Smooth muscle cell (in vitro differentiated cells): ENCODE measurements at regions not wholly inside any gene's neighbourhood (a gene's known extent, or its start where the extent isn't known, plus 50 kb on each side); places are given as distances from the start of the nearest gene placed in this dataset.

ENCODE experiments used
- DNase-seq: peaks from one replicate; lab custom pipeline; 2025; ENCODE audit not compliant: unreplicated experiment; lab: John Stamatoyannopoulos, UW
- H2AFZ ChIP-seq: fragments of 200-600 bp; sonication (generic); 2 replicates; pipeline ENCODE4 v1.6.0; 2016; ENCODE audit warnings: antibody characterized with exemption, low read depth, mild to moderate bottlenecking
- H3F3A ChIP-seq: fragments of 200-600 bp; sonication (generic); 2 replicates; pipeline ENCODE4 v1.6.0; 2017; ENCODE audit warnings: antibody characterized with exemption, low read depth
- H3K27ac ChIP-seq: fragments of 200-600 bp; sonication (generic); 2 replicates; pipeline ENCODE4 v1.5.1; 2016; ENCODE audit warnings: low read depth, mild to moderate bottlenecking
- H3K27me3 ChIP-seq: fragments of 200-600 bp; sonication (generic); 2 replicates; pipeline ENCODE4 v1.6.1; 2016; ENCODE audit warnings: low read depth, mild to moderate bottlenecking
- H3K36me3 ChIP-seq: fragments of 200-600 bp; sonication (generic); 2 replicates; pipeline ENCODE4 v1.5.1; 2016; ENCODE audit warnings: low read depth
- H3K4me1 ChIP-seq: fragments of 200-600 bp; sonication (generic); 2 replicates; pipeline ENCODE4 v1.5.1; 2016; ENCODE audit warnings: low read depth
- H3K4me2 ChIP-seq: fragments of 200-600 bp; sonication (generic); 2 replicates; pipeline ENCODE4 v1.6.0; 2016; ENCODE audit warnings: mild to moderate bottlenecking
- H3K4me3 ChIP-seq: fragments of 200-600 bp; sonication (generic); 2 replicates; pipeline ENCODE4 v1.5.1; 2016; ENCODE audit warnings: mild to moderate bottlenecking
- H3K79me2 ChIP-seq: fragments of 200-600 bp; sonication (generic); 2 replicates; pipeline ENCODE4 v1.6.0; 2016; ENCODE audit warnings: low read depth, mild to moderate bottlenecking
- H3K9ac ChIP-seq: fragments of 200-600 bp; sonication (generic); 2 replicates; pipeline ENCODE4 v1.6.0; 2016; ENCODE audit warnings: low read depth
- H3K9me3 ChIP-seq: fragments of 200-600 bp; sonication (generic); replicated peaks from 2 replicates; pipeline ENCODE4 v1.5.1; 2016; ENCODE audit warnings: low read depth
- H4K20me1 ChIP-seq: fragments of 200-600 bp; sonication (generic); 2 replicates; pipeline ENCODE4 v1.6.0; 2016; ENCODE audit warnings: low read depth
- WGBS: methylation state at CpG from one replicate; pipeline ENCODE4 v1.1.7; 2016; ENCODE audit warnings: low lambda C conversion rate; 5-methylcytosine and 5-hydroxymethylcytosine counted together
- TF ChIP-seq, protein P1 (sequence below): fragments of 200-600 bp; sonication (generic); IDR thresholded peaks from 2 replicates; pipeline ENCODE4 v1.5.1; 2017; ENCODE audit warnings: borderline replicate concordance, mild to moderate bottlenecking, antibody characterized with exemption; ENCODE audit not compliant: insufficient read depth, poor library complexity, severe bottlenecking

- Histone ChIP-seq H3K9me3 (no peaks in the 10 kb centered on the region), H3F3A (no peaks in the 10 kb centered on the region), H4K20me1 (no peaks in the 10 kb centered on the region), H3K36me3 (no peaks in the 10 kb centered on the region), H2AFZ (no peak overlapping the region), H3K4me3 (no peak overlapping the region), H3K27me3 (no peaks in the 10 kb centered on the region), H3K4me2 (no peak overlapping the region), H3K4me1 (no peaks in the 10 kb centered on the region), H3K9ac (no peak overlapping the region), H3K79me2 (no peaks in the 10 kb centered on the region), H3K27ac (no peak overlapping the region)
- TF ChIP-seq, protein P1, sequence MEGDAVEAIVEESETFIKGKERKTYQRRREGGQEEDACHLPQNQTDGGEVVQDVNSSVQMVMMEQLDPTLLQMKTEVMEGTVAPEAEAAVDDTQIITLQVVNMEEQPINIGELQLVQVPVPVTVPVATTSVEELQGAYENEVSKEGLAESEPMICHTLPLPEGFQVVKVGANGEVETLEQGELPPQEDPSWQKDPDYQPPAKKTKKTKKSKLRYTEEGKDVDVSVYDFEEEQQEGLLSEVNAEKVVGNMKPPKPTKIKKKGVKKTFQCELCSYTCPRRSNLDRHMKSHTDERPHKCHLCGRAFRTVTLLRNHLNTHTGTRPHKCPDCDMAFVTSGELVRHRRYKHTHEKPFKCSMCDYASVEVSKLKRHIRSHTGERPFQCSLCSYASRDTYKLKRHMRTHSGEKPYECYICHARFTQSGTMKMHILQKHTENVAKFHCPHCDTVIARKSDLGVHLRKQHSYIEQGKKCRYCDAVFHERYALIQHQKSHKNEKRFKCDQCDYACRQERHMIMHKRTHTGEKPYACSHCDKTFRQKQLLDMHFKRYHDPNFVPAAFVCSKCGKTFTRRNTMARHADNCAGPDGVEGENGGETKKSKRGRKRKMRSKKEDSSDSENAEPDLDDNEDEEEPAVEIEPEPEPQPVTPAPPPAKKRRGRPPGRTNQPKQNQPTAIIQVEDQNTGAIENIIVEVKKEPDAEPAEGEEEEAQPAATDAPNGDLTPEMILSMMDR = no peak
- WGBS = 58% methylated on average over 3 of the region's 3 CpGs
- no peak for DNase-seq
Observed at GRCh38 chr7:124489925-124490324, 275.7 kb downstream of the GPR37 start.

DNA sequence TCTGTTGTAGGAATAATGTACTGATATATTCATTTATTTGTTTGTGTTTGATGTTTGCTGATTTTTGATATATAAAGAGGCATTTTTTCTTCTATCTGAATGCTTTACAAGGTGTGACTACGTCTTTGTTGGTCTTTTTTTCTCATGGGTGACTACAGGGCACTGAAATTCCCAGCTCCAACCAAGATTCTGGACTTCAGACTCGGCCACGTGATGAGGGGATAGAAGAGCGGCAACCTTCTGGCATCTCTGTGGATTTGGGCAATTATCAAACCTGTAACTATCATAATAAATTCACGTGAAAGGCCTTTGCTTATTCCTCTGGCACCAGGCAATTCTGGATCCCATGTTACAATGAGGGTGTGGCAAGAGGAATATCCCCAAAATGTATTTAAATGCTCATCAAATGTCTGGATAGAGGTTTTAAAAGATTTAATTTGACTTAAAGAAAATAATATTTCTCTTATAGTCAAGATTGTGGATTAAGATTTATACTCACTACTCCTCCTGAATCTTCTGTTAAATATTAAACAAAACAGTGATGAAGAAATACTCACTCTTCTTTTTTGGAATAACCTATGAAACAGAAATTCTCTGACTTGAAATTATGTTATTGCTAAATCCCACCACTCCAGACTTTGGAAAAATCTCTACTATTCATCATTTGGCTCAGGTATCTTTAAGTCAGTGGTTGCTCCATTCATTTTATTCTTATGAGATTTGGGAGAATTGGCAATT lies 276.3 kb downstream of the GPR37 start:
- H3K36me3 ChIP-seq = no peaks in the 10 kb centered on the region
- H3F3A ChIP-seq = no peaks in the 10 kb centered on the region
- H3K9me3 ChIP-seq = no peaks in the 10 kb centered on the region
- H3K4me2 ChIP-seq = no peak overlapping the region
- WGBS = 87% methylated on average over 5 of the region's 5 CpGs
- no peaks in the 10 kb centered on the region for H3K4me1 ChIP-seq
- no peaks in the 10 kb centered on the region for H3K79me2 ChIP-seq
- no peak overlapping the region for H3K4me3 ChIP-seq
- TF ChIP-seq, protein P1 = no peak
- H3K9ac ChIP-seq = no peak overlapping the region
- no peak overlapping the region for H2AFZ ChIP-seq
- no peaks in the 10 kb centered on the region for H4K20me1 ChIP-seq
- DNase-seq = no peak
- no peak overlapping the region for H3K27ac ChIP-seq
- no peaks in the 10 kb centered on the region for H3K27me3 ChIP-seq

GRCh38 chr7:124482229-124482628 lies 283.4 kb downstream of the GPR37 start:
- no peaks in the 10 kb centered on the region for H3K4me1 ChIP-seq
- H3K27ac ChIP-seq = no peak overlapping the region
- no peaks in the 10 kb centered on the region for H4K20me1 ChIP-seq
- H3K4me3 ChIP-seq = no peak overlapping the region
- 77% methylated on average over 2 of the region's 2 CpGs for WGBS
- no peak for DNase-seq
- no peaks in the 10 kb centered on the region for H3F3A ChIP-seq
- no peak overlapping the region for H3K9ac ChIP-seq
- no peaks in the 10 kb centered on the region for H3K36me3 ChIP-seq
- TF ChIP-seq, protein P1 = no peak
- H3K79me2 ChIP-seq = no peaks in the 10 kb centered on the region
- H3K4me2 ChIP-seq = no peak overlapping the region
- no peak overlapping the region for H2AFZ ChIP-seq
- no peaks in the 10 kb centered on the region for H3K9me3 ChIP-seq
- no peaks in the 10 kb centered on the region for H3K27me3 ChIP-seq

DNA sequence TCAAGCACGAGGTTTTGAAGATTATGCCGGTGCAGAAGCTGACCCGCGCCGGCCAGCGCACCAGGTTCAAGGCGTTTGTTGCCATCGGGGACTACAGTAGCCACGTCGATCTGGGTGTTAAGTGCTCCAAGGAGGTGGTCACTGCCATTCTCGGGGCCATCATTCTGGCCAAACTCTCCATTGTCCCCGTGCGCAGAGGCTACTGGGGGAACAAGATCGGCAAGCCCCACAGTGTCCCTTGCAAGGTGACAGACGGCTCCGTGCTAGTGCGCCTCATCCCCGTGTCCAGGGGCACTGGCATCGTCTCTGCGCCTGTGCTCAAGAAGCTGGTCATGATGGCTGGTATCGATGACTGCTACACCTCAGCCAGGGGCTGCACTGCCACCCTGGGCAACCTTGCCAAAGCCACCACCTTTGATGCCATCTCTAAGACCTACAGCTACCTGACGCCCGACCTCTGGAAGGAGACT lies 284.7 kb downstream of the GPR37 start:
- Histone ChIP-seq H3K9me3 (no peaks in the 10 kb centered on the region), H3K9ac (no peak overlapping the region), H3K4me3 (no peak overlapping the region), H3K79me2 (no peaks in the 10 kb centered on the region), H2AFZ (no peak overlapping the region), H4K20me1 (no peaks in the 10 kb centered on the region), H3K36me3 (no peaks in the 10 kb centered on the region), H3K27ac (no peak overlapping the region), H3K4me1 (no peaks in the 10 kb centered on the region), H3K4me2 (no peak overlapping the region), H3F3A (no peaks in the 10 kb centered on the region), H3K27me3 (no peaks in the 10 kb centered on the region)
- TF ChIP-seq, protein P1 = no peak
- DNase-seq = no peak
- 97% methylated on average over 23 of the region's 23 CpGs for WGBS
